ENCODE measurements at regions not wholly inside any gene's neighbourhood (a gene's known extent, or its start where the extent isn't known, plus 50 kb on each side); places are given as distances from the start of the nearest gene placed in this dataset.

DNA sequence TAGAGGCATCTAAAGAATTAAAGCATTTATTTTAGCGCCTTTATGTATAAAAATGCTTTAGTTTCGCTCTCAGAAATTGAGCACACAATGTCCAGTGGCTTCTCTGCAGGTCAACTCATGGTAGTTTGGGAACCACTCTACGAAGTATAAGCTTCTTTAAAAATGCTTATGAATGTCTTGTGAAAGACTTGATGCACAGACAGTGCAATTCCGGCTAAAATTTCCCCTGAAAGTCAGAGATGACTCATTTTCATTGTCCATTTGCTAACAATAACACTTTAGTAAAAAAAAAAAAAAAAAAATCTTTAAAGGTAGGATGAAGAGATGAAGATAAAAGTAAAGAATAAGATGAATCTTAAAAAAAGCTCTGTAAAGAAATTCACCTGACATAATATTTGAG lies 117.2 kb downstream of the PDHA2 start:
- ChIA-PET CTCF (interaction anchor here (0.6 kb wide), 1 partner anchor 369 kb away, joined by 3 read pairs; no protein-coding TSS in a partner anchor), POLR2A (ENCODE audit: low non-redundant PET) (no interaction called here)
- BruUV-seq (replicated peaks), result no TSS peak
- Histone ChIP-seq H3K4me3 (ENCODE audit: low read depth, low read length, poor library complexity, severe bottlenecking) (no peak overlapping the region), H3K4me1 (ENCODE audit: insufficient read depth, low read length, poor library complexity, severe bottlenecking) (no peaks in the 10 kb centered on the region), H3K27me3 (replicated peaks; ENCODE audit: insufficient read depth, low read depth, low read length, poor library complexity) (no peaks in the 10 kb centered on the region), H3K27ac (ENCODE audit: low read depth, low read length, poor library complexity, severe bottlenecking) (no peak overlapping the region), H3K9me3 (ENCODE audit: low read depth, low read length, poor library complexity, severe bottlenecking) (no peaks in the 10 kb centered on the region), H3K36me3 (ENCODE audit: insufficient read depth, low read length, poor library complexity, severe bottlenecking) (no peaks in the 10 kb centered on the region)
- no peak for TF ChIP-seq EZH2 (IDR thresholded peaks at IDR 0.05; ENCODE audit: borderline replicate concordance, low read depth, low read length, poor library complexity, severe bottlenecking)
- TF ChIP-seq, protein P1, sequence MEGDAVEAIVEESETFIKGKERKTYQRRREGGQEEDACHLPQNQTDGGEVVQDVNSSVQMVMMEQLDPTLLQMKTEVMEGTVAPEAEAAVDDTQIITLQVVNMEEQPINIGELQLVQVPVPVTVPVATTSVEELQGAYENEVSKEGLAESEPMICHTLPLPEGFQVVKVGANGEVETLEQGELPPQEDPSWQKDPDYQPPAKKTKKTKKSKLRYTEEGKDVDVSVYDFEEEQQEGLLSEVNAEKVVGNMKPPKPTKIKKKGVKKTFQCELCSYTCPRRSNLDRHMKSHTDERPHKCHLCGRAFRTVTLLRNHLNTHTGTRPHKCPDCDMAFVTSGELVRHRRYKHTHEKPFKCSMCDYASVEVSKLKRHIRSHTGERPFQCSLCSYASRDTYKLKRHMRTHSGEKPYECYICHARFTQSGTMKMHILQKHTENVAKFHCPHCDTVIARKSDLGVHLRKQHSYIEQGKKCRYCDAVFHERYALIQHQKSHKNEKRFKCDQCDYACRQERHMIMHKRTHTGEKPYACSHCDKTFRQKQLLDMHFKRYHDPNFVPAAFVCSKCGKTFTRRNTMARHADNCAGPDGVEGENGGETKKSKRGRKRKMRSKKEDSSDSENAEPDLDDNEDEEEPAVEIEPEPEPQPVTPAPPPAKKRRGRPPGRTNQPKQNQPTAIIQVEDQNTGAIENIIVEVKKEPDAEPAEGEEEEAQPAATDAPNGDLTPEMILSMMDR (conservative IDR thresholded peaks at IDR 0.05; ENCODE audit: low read depth, low read length), result no peak
- intact Hi-C loops (cut with micrococcal nuclease; ENCODE audit: unreplicated experiment), result no loop called here
- DNase-seq (ENCODE audit: low spot score), result no peak

DNA sequence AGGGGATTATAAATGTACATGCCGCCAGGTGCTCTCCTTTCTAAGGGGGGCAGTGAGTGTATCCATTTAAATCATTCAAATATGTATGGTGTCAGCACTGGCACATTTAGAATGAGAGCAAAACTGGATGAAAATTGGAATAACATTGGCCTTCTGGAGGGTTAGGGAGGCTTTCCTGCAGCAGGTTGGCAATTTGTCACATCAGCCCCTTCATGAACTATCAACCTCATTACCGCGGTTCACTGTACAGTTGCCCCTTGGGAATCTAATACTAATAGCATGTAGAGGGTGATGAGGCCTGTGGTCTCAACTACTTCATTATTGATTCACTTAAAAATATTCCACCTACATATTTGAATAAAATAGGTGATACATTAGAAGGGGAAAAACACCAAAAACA lies 117.9 kb downstream of the PDHA2 start:
- POLR2A ChIA-PET (ENCODE audit: low non-redundant PET), result no interaction called here
- intact Hi-C loops (cut with micrococcal nuclease; ENCODE audit: unreplicated experiment), result no loop called here
- Histone ChIP-seq H3K36me3 (ENCODE audit: insufficient read depth, low read length, poor library complexity, severe bottlenecking) (no peaks in the 10 kb centered on the region), H3K27me3 (replicated peaks; ENCODE audit: insufficient read depth, low read depth, low read length, poor library complexity) (no peaks in the 10 kb centered on the region), H3K9me3 (ENCODE audit: low read depth, low read length, poor library complexity, severe bottlenecking) (no peaks in the 10 kb centered on the region), H3K4me3 (ENCODE audit: low read depth, low read length, poor library complexity, severe bottlenecking) (no peak overlapping the region), H3K4me1 (ENCODE audit: insufficient read depth, low read length, poor library complexity, severe bottlenecking) (no peaks in the 10 kb centered on the region), H3K27ac (ENCODE audit: low read depth, low read length, poor library complexity, severe bottlenecking) (no peak overlapping the region)
- BruUV-seq (replicated peaks), result no TSS peak
- CTCF ChIA-PET, result interaction anchor here (0.6 kb wide), 1 partner anchor 368 kb away, joined by 3 read pairs; no protein-coding TSS in a partner anchor
- TF ChIP-seq, protein P1 (conservative IDR thresholded peaks at IDR 0.05; ENCODE audit: low read depth, low read length), result no peak
- TF ChIP-seq EZH2 (IDR thresholded peaks at IDR 0.05; ENCODE audit: borderline replicate concordance, low read depth, low read length, poor library complexity, severe bottlenecking), result no peak
- no peak for DNase-seq (ENCODE audit: low spot score)

DNA sequence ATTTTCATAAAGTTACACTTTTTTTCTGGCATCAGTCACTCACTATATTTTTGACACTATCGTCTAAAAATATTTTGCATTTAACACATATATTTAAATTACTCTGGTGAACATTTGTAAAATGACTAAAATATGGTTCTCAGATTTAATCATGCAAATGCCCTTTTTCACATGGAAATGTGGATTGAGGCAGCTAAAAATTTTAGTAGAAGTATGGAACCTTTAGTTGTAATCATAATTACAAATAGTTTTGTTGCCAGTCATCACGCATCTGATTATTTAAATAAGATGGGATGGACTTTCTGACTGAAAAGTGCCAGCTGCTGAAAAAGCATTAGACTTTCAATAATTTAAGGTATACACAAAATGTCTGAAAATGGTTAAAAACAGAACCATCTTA lies 119.3 kb downstream of the PDHA2 start:
- ChIA-PET CTCF (no interaction called here), POLR2A (ENCODE audit: low non-redundant PET) (no interaction called here)
- BruUV-seq (replicated peaks), result no TSS peak
- intact Hi-C loops (cut with micrococcal nuclease; ENCODE audit: unreplicated experiment), result no loop called here
- TF ChIP-seq EZH2 (IDR thresholded peaks at IDR 0.05; ENCODE audit: borderline replicate concordance, low read depth, low read length, poor library complexity, severe bottlenecking), result no peak
- TF ChIP-seq, protein P1 (conservative IDR thresholded peaks at IDR 0.05; ENCODE audit: low read depth, low read length), result no peak
- Histone ChIP-seq H3K9me3 (ENCODE audit: low read depth, low read length, poor library complexity, severe bottlenecking) (no peaks in the 10 kb centered on the region), H3K27me3 (replicated peaks; ENCODE audit: insufficient read depth, low read depth, low read length, poor library complexity) (no peaks in the 10 kb centered on the region), H3K27ac (ENCODE audit: low read depth, low read length, poor library complexity, severe bottlenecking) (no peak overlapping the region), H3K36me3 (ENCODE audit: insufficient read depth, low read length, poor library complexity, severe bottlenecking) (no peaks in the 10 kb centered on the region), H3K4me1 (ENCODE audit: insufficient read depth, low read length, poor library complexity, severe bottlenecking) (no peaks in the 10 kb centered on the region), H3K4me3 (ENCODE audit: low read depth, low read length, poor library complexity, severe bottlenecking) (no peak overlapping the region)
- DNase-seq (ENCODE audit: low spot score), result no peak

Data from A673 (cell line).